ENCODE measurements at regions not wholly inside any gene's neighbourhood (a gene's known extent, or its start where the extent isn't known, plus 50 kb on each side); places are given as distances from the start of the nearest gene placed in this dataset.
"Not testable (repeated sequence)": the region's sequence is repeated elsewhere in the genome, so short reads cannot be mapped to it uniquely, and the experiment has no call there.

GRCh38 chr11:112310848-112311247, 50.2 kb upstream of the PLET1 start:
- DNase-seq, result no peak

DNA sequence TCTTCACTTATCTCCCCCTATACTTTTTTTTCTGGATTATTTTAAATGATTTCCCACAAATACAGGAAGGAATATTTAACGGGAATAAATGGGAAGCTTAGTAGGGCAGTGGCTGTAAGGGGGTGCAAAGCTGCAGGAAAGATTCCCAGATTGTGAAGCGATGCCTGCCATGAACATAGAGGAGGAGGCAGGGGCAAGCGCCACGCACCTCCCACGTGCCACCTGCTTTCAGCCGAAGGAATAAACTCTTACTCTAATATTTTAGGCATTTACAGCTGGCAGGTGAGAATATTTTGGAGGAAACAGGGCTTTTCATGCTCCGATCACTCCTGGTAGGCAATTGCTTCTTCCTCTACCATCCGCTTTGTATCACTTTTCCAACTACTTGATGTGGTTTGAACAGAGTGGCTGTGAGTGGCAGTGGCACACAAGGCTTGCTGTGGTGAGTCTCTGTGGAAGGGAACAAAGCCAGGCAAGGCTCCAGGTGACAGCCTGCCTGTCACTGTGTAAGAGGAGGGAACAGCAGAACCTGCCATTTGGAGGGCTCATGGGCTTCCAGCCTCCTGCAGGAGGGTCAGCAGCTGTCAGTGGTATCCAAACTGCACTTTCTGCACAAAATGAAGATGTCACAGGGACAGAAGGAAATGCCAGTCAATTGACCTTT, 54.5 kb upstream of the PLET1 start:
- no peak for DNase-seq

DNA sequence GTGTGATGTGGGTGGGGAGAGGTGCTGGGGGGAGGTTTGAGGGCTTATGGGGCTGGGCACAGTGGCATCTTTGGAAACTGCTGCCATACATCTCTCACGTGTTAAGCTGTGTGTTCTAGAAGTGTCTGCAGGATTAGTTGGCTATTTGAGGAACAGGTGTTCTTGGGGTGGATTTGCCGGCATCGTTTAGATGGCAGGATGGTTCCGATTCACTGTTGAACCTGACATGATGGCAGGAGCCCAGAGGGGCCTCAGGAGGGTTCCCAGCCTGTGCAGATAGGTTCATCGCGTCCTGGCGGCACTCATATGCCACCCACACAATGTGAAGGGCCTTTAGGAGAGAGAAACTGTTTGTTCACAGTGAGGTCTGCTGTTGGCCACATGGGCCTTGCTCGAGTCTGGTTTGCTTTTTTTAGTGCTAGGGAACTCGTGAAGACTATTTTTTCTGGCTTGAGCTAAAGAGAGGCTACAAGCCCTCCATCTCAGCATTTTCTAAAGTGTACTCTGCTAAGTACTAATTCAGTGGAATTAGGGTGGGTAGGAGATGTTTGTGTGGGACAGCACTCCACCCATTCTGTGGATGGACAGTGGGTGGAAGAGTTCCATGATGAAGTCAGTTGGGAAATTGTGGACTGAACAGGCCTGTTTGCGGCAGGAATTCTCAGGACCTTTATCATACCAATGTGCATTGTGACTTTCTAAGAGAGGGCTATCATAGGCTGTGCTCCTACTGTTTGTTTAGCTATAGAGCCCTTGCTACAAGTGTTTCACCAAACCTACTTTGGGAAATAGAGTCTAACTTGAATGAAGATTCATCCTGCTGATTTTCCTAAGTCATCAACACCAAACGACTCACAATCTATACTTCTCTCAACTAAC, 55.4 kb upstream of the PLET1 start:
- DNase-seq, result no peak

GRCh38 chr11:112316971-112317370, 56.3 kb upstream of the PLET1 start:
- peak; percentile 39 for DNase-seq

GRCh38 chr11:112318184-112318591, 57.5 kb upstream of the PLET1 start:
- DNase-seq, result peak; percentile 97

- DNase-seq, result no peak
These were observed 58.0 kb upstream of the PLET1 start for GRCh38 chr11:112318661-112319060.

DNA sequence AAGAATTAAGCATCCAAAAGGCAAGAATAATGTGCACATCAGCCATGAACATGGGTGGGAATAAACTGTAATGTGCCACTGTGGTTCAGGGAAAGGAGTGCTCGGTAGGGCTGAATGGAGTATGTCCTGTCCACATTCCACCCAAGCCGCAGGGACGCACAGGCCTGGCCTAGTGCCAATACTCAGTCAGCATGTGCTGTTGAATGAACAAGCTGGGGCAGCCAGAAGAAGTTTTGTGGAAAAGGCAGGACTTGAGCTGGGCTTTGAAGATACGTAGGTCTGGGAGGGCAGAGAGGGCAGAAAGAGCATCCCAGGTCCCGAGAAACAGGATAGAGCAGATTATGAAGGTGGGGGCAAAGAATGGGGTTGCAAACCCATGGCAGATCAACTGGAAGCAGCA, 60.0 kb upstream of the PLET1 start:
- peak; percentile 91 for DNase-seq

DNA sequence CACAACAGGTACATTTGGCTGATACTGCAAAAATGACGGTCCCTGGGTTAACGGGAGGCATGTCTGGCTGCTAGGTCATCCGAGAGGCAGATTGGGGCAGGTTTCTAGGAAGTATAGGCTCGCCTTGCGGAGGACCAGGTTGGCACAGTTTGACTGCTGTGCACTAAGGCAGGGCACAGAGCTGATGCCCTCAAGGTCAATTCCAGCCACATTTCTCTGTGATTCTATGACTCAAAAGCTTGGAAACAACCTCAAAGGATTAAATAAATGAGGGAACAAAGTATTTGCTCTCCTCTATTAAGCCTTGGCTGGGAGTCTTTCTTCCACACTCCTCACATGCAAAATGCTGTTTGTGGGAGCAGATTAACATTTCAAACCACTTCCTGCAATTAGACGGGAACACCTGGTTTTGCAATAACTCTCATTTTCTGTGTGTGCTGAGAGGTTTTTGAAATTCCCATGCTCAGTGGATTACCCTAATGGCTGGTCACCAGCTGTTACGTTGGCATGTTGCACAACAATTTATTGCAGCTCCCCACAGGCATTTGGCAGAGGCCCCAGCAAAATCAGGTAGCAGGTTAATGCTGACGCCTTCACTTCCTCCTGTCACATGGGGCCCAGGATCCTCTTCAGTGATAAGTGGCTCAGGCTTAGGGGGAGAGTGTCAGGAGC, 61.0 kb upstream of the PLET1 start:
- DNase-seq, result peak; percentile 26

DNA sequence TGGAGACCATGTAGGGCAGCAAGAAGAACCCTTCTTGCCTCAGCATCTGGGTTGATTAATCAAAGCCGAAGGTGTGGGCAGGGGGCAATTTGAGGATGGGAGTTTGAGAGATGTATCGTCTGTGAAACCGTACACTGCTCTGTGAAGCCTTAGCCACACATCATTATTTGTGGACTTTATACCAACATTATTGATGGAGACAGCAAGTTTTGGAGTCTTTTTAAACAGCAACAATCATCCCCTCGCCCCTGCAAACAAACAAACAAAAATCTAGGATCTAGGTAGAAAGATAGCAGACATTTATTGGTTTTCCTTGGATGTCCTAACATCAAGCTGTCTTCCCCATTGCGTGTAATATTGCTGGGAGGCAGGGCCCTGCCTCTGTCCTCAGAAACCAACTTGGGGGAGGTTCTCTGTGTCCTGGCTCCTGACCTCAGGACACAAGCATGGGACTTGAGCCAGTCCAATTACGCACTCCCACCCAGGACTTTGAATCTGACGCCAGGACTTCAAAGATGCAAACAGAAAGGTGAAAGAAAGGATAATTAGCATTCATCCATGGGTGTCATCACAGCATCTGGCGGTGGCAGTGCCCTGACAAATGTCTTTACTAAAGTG, 61.6 kb upstream of the PLET1 start:
- DNase-seq, result no peak

DNA sequence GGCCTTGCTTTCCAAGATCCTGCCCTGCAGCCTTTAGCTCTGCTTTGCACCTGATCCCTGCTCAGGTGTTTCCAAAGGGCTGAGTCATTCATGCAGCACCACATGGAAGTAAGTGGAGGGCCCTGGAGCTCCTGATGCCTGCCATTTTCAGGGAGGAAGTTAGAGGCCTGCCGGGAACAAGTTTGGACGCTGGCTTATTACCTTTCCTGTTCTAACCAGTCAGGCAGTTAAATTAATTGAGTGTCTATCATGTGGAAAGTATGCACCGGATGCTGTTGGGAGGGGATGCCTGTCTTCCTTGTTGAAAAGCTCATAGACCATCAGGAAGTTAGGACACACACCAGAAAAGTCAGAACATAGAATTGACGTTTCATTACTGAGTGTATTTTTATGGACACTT, 73.7 kb upstream of the PLET1 start:
- DNase-seq, result no peak

DNA sequence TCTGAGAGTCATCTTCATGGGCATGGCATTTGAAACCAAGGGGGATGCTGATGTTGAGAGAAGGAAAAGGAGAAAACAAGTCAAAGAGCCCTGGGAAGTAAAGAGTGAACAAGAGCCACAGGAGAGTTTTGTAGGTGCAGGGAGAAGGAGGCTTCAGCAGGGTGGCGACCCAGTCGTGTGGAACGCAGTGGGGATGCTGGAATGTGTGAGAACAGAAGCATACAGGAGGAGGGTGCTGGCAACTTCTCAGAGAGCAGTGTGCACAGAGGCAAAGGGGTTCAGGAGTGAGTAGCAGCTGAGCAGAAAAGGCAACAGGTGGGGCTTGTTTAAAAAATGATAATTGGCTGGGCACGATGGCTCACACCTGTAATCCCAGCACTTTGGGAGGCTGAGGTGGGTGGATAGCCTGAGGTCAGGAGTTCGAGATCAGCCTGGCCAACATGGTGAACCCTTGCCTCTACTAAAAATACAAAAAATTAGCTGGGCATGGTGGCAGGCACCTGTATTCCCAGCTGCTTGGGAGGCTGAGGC, 75.8 kb upstream of the PLET1 start:
- DNase-seq, result no peak

DNA sequence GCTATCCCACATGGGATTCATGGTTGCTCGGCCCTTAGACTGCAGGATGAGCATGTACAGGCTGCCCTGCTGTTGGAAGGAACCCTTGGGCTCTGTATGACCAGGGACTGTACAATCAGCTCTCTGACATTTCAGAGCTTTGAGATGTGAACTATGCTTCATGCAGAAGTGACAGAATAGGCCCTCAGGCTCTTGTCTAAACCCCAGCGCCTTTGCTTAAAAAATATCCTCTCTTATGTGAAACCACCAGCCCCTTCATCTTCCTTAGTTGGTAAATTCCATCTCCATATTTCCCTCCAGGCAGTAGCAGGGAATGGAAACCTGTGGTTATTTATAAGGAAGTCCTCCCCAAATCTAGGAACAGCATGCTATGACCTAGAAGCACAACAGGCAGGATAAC, 78.9 kb upstream of the PLET1 start:
- no peak for DNase-seq

GRCh38 chr11:112343368-112344039, 82.8 kb upstream of the PLET1 start:
- DNase-seq, result peak; percentile 22

DNA sequence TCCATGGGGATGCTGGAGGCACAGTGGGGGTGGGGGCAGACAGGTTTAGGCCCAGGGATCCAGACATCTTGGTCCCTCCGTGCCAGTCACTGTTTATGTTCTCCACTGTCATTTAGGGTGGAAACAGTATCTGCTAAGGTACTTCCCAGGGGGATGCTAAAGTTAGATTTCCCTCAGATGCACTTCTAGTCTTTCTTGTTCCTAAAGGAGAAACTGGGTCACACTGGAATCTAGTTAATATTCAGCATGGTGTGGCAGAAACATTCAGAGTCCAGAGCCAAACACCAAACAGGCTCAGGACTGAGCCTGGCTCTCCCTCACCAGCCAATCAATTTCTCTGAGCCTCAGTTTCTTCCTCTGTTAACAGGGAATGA, 83.4 kb upstream of the PLET1 start:
- DNase-seq, result no peak

DNA sequence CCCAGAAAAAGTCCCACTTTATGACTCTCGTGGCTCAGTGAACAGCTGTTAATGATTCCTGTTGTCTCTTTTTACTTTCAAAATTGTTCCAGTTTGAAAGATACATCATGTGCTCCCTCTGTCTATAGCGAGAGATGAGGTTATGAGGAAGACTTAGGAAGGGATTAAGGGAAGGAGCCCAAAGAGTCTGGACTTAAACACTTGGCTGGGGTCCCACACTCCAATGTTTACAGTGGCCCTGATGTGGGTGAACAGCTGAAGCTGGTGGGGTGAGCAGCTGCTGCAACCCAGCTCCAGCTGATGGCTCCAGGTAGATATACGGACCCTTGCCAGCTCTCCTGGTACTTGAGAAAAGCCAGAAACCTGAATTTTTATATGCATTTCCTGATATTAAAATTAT, 84.5 kb upstream of the PLET1 start:
- DNase-seq, result no peak

GRCh38 chr11:112345706-112346105, 85.0 kb upstream of the PLET1 start:
- no peak for DNase-seq

GRCh38 chr11:112346586-112346985, 85.9 kb upstream of the PLET1 start:
- no peak for DNase-seq

DNA sequence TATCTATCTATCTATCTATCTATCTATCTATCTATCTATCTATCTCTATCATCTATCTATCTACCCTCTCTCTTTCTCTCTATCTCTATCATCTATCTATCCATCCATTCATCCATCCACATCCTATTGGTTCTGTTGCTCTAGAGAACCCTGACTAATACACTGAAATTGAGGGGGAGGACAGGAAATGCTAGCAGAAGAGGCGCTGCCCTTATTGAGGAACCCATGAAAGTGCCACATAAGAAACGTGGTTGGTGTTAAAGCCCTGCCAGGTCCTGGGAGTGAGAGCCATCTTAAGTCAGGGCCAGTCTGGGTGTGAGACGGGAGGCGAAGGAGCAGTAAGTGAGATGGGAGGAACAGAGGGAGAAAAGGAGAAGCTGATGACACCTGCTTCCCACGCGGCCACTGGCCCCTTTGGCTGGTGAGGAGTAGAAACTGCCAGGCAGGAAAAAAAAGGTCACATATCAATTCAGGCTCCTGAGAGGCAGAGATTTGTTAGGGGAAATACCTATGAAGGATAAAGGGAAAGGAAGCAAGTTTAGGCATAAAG, 87.9 kb upstream of the PLET1 start:
- DNase-seq, result no peak

GRCh38 chr11:112351423-112351822, 90.8 kb upstream of the PLET1 start:
- not testable (repeated sequence) for DNase-seq

DNA sequence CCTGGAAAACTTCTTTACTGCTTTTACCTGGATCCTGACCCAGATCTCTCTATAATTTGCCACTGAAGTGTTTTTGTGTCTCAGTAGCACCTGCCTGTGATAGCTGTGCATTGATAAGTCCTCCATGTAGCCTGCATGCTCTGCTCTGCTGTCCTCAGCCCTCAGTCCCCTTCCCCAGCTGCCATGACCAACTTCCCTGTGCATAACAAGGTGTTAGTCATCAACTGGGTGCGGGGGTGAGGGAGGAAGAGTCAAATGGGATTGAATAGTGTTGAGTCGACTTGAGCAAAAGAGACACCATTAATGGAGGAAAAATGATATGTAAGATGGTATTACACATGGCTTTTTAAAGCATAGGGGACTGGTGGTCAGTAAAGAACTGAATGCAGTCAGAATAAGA, 92.2 kb upstream of the PLET1 start:
- DNase-seq, result no peak

DNA sequence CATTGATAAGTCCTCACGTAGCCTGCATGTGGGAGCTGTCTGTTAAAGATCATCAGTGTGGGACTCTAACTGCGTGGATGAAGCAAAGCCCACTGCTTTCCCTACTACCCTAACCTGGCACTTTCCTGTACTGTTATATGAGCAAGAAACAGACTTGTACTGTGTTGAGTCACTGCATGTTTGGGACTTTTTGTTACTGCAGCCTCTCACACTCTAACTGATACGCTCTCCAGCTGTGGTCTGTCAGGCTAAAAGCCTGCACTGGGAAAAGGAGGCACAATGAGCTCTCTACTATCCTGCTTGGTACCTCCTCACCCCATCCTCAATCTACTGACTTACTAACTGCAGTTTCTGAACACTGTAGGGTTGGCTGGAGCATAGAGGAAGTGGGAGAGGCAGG, 93.7 kb upstream of the PLET1 start:
- DNase-seq, result no peak

- no peak for DNase-seq
These were observed 95.1 kb upstream of the PLET1 start for GRCh38 chr11:112355726-112356125.

Data from fibroblast of skin of scalp (primary cell).